NCI-H1092 (cell line): ENCODE measurements at regions not wholly inside any gene's neighbourhood (a gene's known extent, or its start where the extent isn't known, plus 50 kb on each side); places are given as distances from the start of the nearest gene placed in this dataset.
"Not testable (repeated sequence)": the region's sequence is repeated elsewhere in the genome, so short reads cannot be mapped to it uniquely, and the experiment has no call there.

ENCODE experiments used
- DNase-seq: peaks from one replicate; lab custom pipeline; 2025; lab: John Stamatoyannopoulos, UW

GRCh38 chr16:51542981-51543815 is 392.1 kb upstream of the SALL1 start:
- DNase-seq: no peak

GRCh38 chr16:51540259-51540658 is 389.2 kb upstream of the SALL1 start:
- no peak for DNase-seq

- no peak for DNase-seq
Observed at GRCh38 chr16:51538707-51539498, 387.8 kb upstream of the SALL1 start.

- DNase-seq: no peak
Observed at GRCh38 chr16:51535591-51535990, 384.5 kb upstream of the SALL1 start.

- DNase-seq: no peak
Observed at GRCh38 chr16:51532551-51532950, 381.5 kb upstream of the SALL1 start.

- DNase-seq: no peak
Observed at GRCh38 chr16:51531271-51531670, 380.2 kb upstream of the SALL1 start.

- no peak for DNase-seq
Observed at GRCh38 chr16:51527349-51527748, 376.3 kb upstream of the SALL1 start.

- DNase-seq: no peak
Observed at GRCh38 chr16:51526621-51527020, 375.6 kb upstream of the SALL1 start.

- DNase-seq: no peak
Observed at GRCh38 chr16:51524555-51525373, 373.7 kb upstream of the SALL1 start.

- no peak for DNase-seq
Observed at GRCh38 chr16:51524070-51524469, 373.0 kb upstream of the SALL1 start.

GRCh38 chr16:51523400-51523799 is 372.3 kb upstream of the SALL1 start:
- peak; percentile 26 for DNase-seq

- no peak for DNase-seq
Observed at GRCh38 chr16:51522902-51523301, 371.8 kb upstream of the SALL1 start.

GRCh38 chr16:51516960-51517359 is 365.9 kb upstream of the SALL1 start:
- not testable (repeated sequence) for DNase-seq

GRCh38 chr16:51510416-51510815 is 359.3 kb upstream of the SALL1 start:
- no peak for DNase-seq

GRCh38 chr16:51509336-51509735 is 358.3 kb upstream of the SALL1 start:
- DNase-seq: no peak

- DNase-seq: no peak
Observed at GRCh38 chr16:51508490-51509212, 357.6 kb upstream of the SALL1 start.

- no peak for DNase-seq
Observed at GRCh38 chr16:51507286-51507685, 356.2 kb upstream of the SALL1 start.

- no peak for DNase-seq
Observed at GRCh38 chr16:51500306-51500705, 349.2 kb upstream of the SALL1 start.

- no peak for DNase-seq
Observed at GRCh38 chr16:51497541-51498211, 346.6 kb upstream of the SALL1 start.

GRCh38 chr16:51490866-51491265 is 339.8 kb upstream of the SALL1 start:
- DNase-seq: no peak

GRCh38 chr16:51487880-51488279 is 336.8 kb upstream of the SALL1 start:
- DNase-seq: no peak
